ENCODE measurements at regions not wholly inside any gene's neighbourhood (a gene's known extent, or its start where the extent isn't known, plus 50 kb on each side); places are given as distances from the start of the nearest gene placed in this dataset.

GRCh38 chr10:8908013-8908412 lies 853.5 kb downstream of the GATA3 start:
- Histone ChIP-seq H3K27ac (ENCODE audit: poor library complexity, severe bottlenecking) (no peak overlapping the region), H3K4me3 (ENCODE audit: severe bottlenecking) (no peak overlapping the region), H3K36me3 (ENCODE audit: low read depth) (no peaks in the 10 kb centered on the region), H3K4me1 (ENCODE audit: insufficient read depth, poor library complexity, severe bottlenecking) (no peaks in the 10 kb centered on the region), H3K27me3 (ENCODE audit: insufficient read depth, poor library complexity, severe bottlenecking) (no peaks in the 10 kb centered on the region), H3K9me3 (ENCODE audit: severe bottlenecking) (no peaks in the 10 kb centered on the region)
- no peak for TF ChIP-seq CTCF (IDR thresholded peaks at IDR 0.05; ENCODE audit: poor library complexity, severe bottlenecking)
- no peak for ATAC-seq (ENCODE audit: low read depth)
- no peak for DNase-seq (ENCODE audit: low spot score)

DNA sequence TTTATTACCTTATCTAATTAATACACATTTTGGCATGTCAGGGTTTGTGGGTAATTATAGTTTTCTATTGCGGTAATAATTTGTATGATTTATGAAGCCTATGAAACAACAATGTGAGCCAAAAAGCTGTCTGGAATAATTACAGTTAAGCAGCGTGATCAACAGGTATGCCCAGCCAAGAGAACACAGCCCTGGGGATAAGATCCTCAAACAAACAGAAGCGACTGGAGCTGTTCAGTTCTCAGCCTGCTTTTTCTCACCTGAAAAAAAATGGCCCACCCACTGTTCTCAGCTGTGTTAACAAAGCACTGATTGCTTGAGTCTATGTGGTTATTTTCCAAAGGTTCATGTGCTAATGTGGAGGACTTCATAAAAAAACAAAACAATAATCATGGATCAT lies 855.8 kb downstream of the GATA3 start:
- H3K36me3 ChIP-seq (ENCODE audit: low read depth) = no peaks in the 10 kb centered on the region
- TF ChIP-seq CTCF (IDR thresholded peaks at IDR 0.05; ENCODE audit: poor library complexity, severe bottlenecking) = no peak
- no peak for DNase-seq (ENCODE audit: low spot score)
- H3K9me3 ChIP-seq (ENCODE audit: severe bottlenecking) = no peaks in the 10 kb centered on the region
- ATAC-seq (ENCODE audit: low read depth) = no peak
- no peaks in the 10 kb centered on the region for H3K27me3 ChIP-seq (ENCODE audit: insufficient read depth, poor library complexity, severe bottlenecking)
- no peak overlapping the region for H3K4me3 ChIP-seq (ENCODE audit: severe bottlenecking)
- no peak overlapping the region for H3K27ac ChIP-seq (ENCODE audit: poor library complexity, severe bottlenecking)
- H3K4me1 ChIP-seq (ENCODE audit: insufficient read depth, poor library complexity, severe bottlenecking) = peaks cover 8% of the 10 kb centered on the region

GRCh38 chr10:8911032-8911431 lies 856.5 kb downstream of the GATA3 start:
- H3K27ac ChIP-seq (ENCODE audit: poor library complexity, severe bottlenecking) = no peak overlapping the region
- no peaks in the 10 kb centered on the region for H3K27me3 ChIP-seq (ENCODE audit: insufficient read depth, poor library complexity, severe bottlenecking)
- TF ChIP-seq CTCF (IDR thresholded peaks at IDR 0.05; ENCODE audit: poor library complexity, severe bottlenecking) = no peak
- no peaks in the 10 kb centered on the region for H3K9me3 ChIP-seq (ENCODE audit: severe bottlenecking)
- H3K36me3 ChIP-seq (ENCODE audit: low read depth) = no peaks in the 10 kb centered on the region
- no peak for ATAC-seq (ENCODE audit: low read depth)
- peaks cover 8% of the 10 kb centered on the region for H3K4me1 ChIP-seq (ENCODE audit: insufficient read depth, poor library complexity, severe bottlenecking)
- H3K4me3 ChIP-seq (ENCODE audit: severe bottlenecking) = no peak overlapping the region
- DNase-seq (ENCODE audit: low spot score) = no peak

DNA sequence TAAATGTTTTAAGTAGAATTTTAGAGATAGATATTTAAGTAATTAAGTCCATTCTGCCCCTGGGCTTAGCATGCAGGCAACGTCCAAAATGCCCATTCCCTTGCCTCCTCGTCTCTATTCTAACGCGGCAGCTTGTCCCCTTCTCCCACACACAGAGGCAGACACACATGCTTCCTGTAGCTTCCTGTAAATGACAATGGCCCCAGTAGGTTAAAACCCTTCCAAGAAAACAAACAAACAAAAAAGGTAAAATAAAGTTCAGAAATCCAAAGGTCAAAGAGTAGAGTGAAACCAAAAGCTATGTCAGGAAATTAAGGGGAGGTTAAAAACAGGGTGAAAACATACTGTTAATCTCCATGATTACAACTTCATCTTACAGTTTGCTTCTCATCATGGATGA lies 857.6 kb downstream of the GATA3 start:
- Histone ChIP-seq H3K27me3 (ENCODE audit: insufficient read depth, poor library complexity, severe bottlenecking) (no peaks in the 10 kb centered on the region), H3K4me3 (ENCODE audit: severe bottlenecking) (no peak overlapping the region), H3K9me3 (ENCODE audit: severe bottlenecking) (no peaks in the 10 kb centered on the region), H3K27ac (ENCODE audit: poor library complexity, severe bottlenecking) (no peak overlapping the region), H3K4me1 (ENCODE audit: insufficient read depth, poor library complexity, severe bottlenecking) (peaks cover 8% of the 10 kb centered on the region), H3K36me3 (ENCODE audit: low read depth) (no peaks in the 10 kb centered on the region)
- TF ChIP-seq CTCF (IDR thresholded peaks at IDR 0.05; ENCODE audit: poor library complexity, severe bottlenecking) = no peak
- DNase-seq (ENCODE audit: low spot score) (no peak), ATAC-seq (ENCODE audit: low read depth) (no peak)

- Histone ChIP-seq H3K27ac (ENCODE audit: poor library complexity, severe bottlenecking) (no peak overlapping the region), H3K4me3 (ENCODE audit: severe bottlenecking) (no peak overlapping the region), H3K27me3 (ENCODE audit: insufficient read depth, poor library complexity, severe bottlenecking) (no peaks in the 10 kb centered on the region), H3K9me3 (ENCODE audit: severe bottlenecking) (no peaks in the 10 kb centered on the region), H3K36me3 (ENCODE audit: low read depth) (no peaks in the 10 kb centered on the region), H3K4me1 (ENCODE audit: insufficient read depth, poor library complexity, severe bottlenecking) (peaks cover 8% of the 10 kb centered on the region)
- no peak for TF ChIP-seq CTCF (IDR thresholded peaks at IDR 0.05; ENCODE audit: poor library complexity, severe bottlenecking)
- DNase-seq (ENCODE audit: low spot score) (peak; percentile 44), ATAC-seq (ENCODE audit: low read depth) (peak; percentile 40; the same call in 2 of the 3 replicates)
These were observed 859.2 kb downstream of the GATA3 start for GRCh38 chr10:8913720-8914119.

All from RWPE2 (cell line).